ENCODE measurements at regions not wholly inside any gene's neighbourhood (a gene's known extent, or its start where the extent isn't known, plus 50 kb on each side); places are given as distances from the start of the nearest gene placed in this dataset.

- intact Hi-C loops (cut with micrococcal nuclease): loop anchor here (2.0 to 10.0 kb wide), 4 partner anchors 72 to 1064 kb away; no protein-coding TSS in a partner anchor
- no peak overlapping the region for H3K4me3 Mint-ChIP-seq (ENCODE audit: low read depth)
Observed at GRCh38 chr2:12928775-12929401, 212.2 kb downstream of the TRIB2 start.

DNA sequence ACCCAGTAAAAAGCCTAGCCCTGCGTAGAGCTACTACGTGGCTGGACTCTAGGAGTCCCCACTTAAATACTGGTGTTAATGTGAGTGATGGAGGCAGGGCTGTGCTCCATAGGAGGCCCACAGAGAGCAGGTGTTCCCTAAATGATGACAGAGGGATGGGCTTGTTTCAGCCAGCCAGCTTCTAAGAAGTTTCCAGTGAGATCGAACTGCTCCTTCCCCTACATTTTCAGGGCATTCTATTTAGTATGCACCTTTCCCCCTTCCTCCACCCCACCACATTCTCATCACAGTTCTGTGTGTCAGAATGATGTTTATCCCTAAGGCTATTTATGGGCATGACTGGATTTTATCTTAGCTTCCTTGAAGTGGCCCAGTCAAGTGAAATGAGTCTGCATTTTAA is 213.0 kb downstream of the TRIB2 start:
- Mint-ChIP-seq H3K27ac (no peak overlapping the region), H3K9me3 (no peaks in the 10 kb centered on the region), H3K4me3 (ENCODE audit: low read depth) (no peak overlapping the region), H3K36me3 (ENCODE audit: low read depth) (no peaks in the 10 kb centered on the region), H3K27me3 (ENCODE audit: low read depth) (peaks cover 38% of the 10 kb centered on the region), H3K4me1 (ENCODE audit: low read depth) (peaks cover 12% of the 10 kb centered on the region)
- intact Hi-C loops (cut with micrococcal nuclease): loop anchor here (2.0 to 10.0 kb wide), 5 partner anchors 72 to 1065 kb away; no protein-coding TSS in a partner anchor
- DNase-seq (ENCODE audit: low spot score): no peak

More at GRCh38 chr2:12928775-12929401, 212.2 kb downstream of the TRIB2 start:
- Mint-ChIP-seq H3K4me1 (ENCODE audit: low read depth) (peaks cover 12% of the 10 kb centered on the region), H3K36me3 (ENCODE audit: low read depth) (no peaks in the 10 kb centered on the region), H3K27me3 (ENCODE audit: low read depth) (peaks cover 30% of the 10 kb centered on the region), H3K27ac (no peak overlapping the region), H3K9me3 (no peaks in the 10 kb centered on the region)
- DNase-seq (ENCODE audit: low spot score): no peak

GRCh38 chr2:12930391-12930790 is 213.7 kb downstream of the TRIB2 start:
- Mint-ChIP-seq H3K4me3 (ENCODE audit: low read depth) (no peak overlapping the region), H3K9me3 (no peaks in the 10 kb centered on the region), H3K27me3 (ENCODE audit: low read depth) (peaks cover 45% of the 10 kb centered on the region), H3K36me3 (ENCODE audit: low read depth) (no peaks in the 10 kb centered on the region), H3K27ac (no peak overlapping the region), H3K4me1 (ENCODE audit: low read depth) (peaks cover 12% of the 10 kb centered on the region)
- DNase-seq (ENCODE audit: low spot score): no peak
- intact Hi-C loops (cut with micrococcal nuclease): loop anchor here (5.0 kb wide), 1 partner anchor 203 kb away; no protein-coding TSS in a partner anchor

- Mint-ChIP-seq H3K9me3 (no peaks in the 10 kb centered on the region), H3K27me3 (ENCODE audit: low read depth) (peaks cover 47% of the 10 kb centered on the region), H3K4me1 (ENCODE audit: low read depth) (peaks cover 12% of the 10 kb centered on the region), H3K4me3 (ENCODE audit: low read depth) (no peak overlapping the region), H3K36me3 (ENCODE audit: low read depth) (no peaks in the 10 kb centered on the region), H3K27ac (no peak overlapping the region)
- no peak for DNase-seq (ENCODE audit: low spot score)
- intact Hi-C loops (cut with micrococcal nuclease): loop anchor here (1.0 to 5.0 kb wide), 2 partner anchors 204 to 1101 kb away; no protein-coding TSS in a partner anchor
Observed at GRCh38 chr2:12931186-12931844, 214.6 kb downstream of the TRIB2 start.

DNA sequence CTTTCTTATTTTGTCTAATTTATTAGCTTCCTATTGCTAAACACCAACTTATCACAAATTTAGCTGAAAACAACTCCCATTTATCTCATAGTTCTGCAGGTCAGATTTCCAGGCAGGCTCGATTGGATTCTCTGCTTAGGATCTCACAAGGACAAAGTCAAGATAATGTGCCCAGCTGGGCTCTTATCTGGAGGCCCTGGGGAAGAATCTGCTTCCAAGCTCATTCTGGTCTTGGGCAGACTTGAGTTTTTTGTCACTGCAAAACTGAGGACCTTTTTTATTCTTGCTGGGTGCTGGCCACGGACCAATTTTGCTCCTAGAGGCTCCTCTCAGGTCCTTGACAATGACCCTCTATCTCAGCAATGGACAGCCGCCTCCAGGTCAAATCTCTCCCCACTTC is 215.5 kb downstream of the TRIB2 start:
- Mint-ChIP-seq H3K27me3 (ENCODE audit: low read depth) (peaks cover 51% of the 10 kb centered on the region), H3K36me3 (ENCODE audit: low read depth) (no peaks in the 10 kb centered on the region), H3K4me1 (ENCODE audit: low read depth) (peaks cover 12% of the 10 kb centered on the region), H3K4me3 (ENCODE audit: low read depth) (no peak overlapping the region), H3K27ac (no peak overlapping the region), H3K9me3 (no peaks in the 10 kb centered on the region)
- no peak for DNase-seq (ENCODE audit: low spot score)
- intact Hi-C loops (cut with micrococcal nuclease): loop anchor here (5.0 kb wide), 1 partner anchor 205 kb away; no protein-coding TSS in a partner anchor

DNA sequence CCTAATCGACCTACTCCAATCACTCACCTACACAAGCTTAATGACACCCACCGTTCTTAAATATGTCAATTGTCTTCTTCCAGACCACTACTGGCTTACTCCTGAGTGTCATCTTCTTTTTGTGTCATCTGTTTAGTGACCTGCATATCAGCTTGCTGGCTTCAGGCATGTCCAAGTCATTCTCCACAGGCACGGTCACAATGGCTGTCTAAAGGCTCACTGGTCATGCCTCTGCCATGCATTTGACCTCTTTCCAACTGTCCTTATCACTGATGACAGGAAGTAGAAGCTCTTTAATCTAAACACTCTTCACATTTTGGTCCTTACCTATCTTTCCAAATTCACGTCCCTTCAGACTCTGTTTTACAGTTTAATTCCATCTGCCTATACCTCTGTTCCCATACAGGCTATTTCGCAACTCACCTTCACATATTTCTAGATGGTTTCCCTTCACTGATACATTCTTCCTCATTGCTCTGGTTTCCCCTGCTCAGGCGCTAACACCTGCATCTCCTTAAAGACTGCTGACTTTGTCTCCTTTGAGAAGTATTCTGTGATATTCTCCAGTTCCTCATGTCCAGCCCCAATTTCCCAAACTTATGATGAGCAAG is 217.5 kb downstream of the TRIB2 start:
- H3K9me3 Mint-ChIP-seq: no peaks in the 10 kb centered on the region
- H3K36me3 Mint-ChIP-seq (ENCODE audit: low read depth): no peaks in the 10 kb centered on the region
- DNase-seq (ENCODE audit: low spot score): no peak
- no peak overlapping the region for H3K27ac Mint-ChIP-seq
- intact Hi-C loops (cut with micrococcal nuclease): loop anchor here (5.0 kb wide), 1 partner anchor 207 kb away; no protein-coding TSS in a partner anchor
- H3K4me3 Mint-ChIP-seq (ENCODE audit: low read depth): no peak overlapping the region
- peaks cover 42% of the 10 kb centered on the region for H3K27me3 Mint-ChIP-seq (ENCODE audit: low read depth)
- peaks cover under 1% of the 10 kb centered on the region for H3K4me1 Mint-ChIP-seq (ENCODE audit: low read depth)

DNA sequence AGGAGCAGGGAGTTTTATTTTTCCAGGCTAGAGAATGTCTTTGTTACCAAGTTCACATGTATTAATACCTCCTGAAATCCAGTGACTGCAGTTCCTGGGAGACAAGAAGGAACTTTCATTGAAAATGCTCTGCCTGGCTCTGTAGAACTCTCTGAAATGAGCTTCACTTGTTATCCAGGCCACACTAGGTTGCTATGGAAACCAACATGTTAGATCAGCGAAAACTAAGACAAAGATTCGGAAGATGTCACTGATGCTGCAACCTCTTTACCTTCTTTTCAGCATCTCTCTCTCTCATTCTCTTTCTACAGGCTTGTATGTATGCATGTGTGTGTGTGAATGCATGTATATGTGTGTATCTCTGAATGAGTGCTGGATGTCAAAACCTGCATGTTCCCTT is 218.5 kb downstream of the TRIB2 start:
- H3K9me3 Mint-ChIP-seq: no peaks in the 10 kb centered on the region
- no peak overlapping the region for H3K4me3 Mint-ChIP-seq (ENCODE audit: low read depth)
- DNase-seq (ENCODE audit: low spot score): no peak
- H3K27me3 Mint-ChIP-seq (ENCODE audit: low read depth): peaks cover 35% of the 10 kb centered on the region
- H3K36me3 Mint-ChIP-seq (ENCODE audit: low read depth): no peaks in the 10 kb centered on the region
- intact Hi-C loops (cut with micrococcal nuclease): no loop called here
- H3K27ac Mint-ChIP-seq: no peak overlapping the region
- no peaks in the 10 kb centered on the region for H3K4me1 Mint-ChIP-seq (ENCODE audit: low read depth)

GRCh38 chr2:12935796-12936195 is 219.1 kb downstream of the TRIB2 start:
- no peak for DNase-seq (ENCODE audit: low spot score)
- intact Hi-C loops (cut with micrococcal nuclease): no loop called here
- H3K4me1 Mint-ChIP-seq (ENCODE audit: low read depth): no peaks in the 10 kb centered on the region
- H3K27me3 Mint-ChIP-seq (ENCODE audit: low read depth): peaks cover 37% of the 10 kb centered on the region
- no peaks in the 10 kb centered on the region for H3K9me3 Mint-ChIP-seq
- no peaks in the 10 kb centered on the region for H3K36me3 Mint-ChIP-seq (ENCODE audit: low read depth)
- H3K27ac Mint-ChIP-seq: no peak overlapping the region
- no peak overlapping the region for H3K4me3 Mint-ChIP-seq (ENCODE audit: low read depth)

DNA sequence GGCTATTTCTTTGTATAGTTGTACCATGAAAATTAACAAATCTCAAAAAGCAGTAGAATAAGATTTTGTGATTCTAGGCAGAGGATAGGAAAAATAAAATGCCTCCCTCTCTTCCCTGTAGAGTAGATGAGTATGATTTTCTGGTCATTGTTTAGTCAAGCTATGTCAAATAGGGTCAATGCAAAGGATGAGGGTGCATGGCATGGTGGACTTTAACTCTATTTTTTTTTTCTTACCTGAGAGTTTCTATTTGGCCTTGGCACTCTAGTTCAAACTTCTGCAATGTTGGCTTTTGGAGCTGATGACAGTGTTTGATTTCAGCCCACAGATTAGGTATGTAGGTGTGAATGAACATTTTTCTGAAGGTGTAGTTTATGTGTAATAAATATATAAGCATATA is 224.5 kb downstream of the TRIB2 start:
- no peak overlapping the region for H3K27ac Mint-ChIP-seq
- H3K4me1 Mint-ChIP-seq (ENCODE audit: low read depth): peaks cover 2% of the 10 kb centered on the region
- intact Hi-C loops (cut with micrococcal nuclease): loop anchor here (10.0 kb wide), 1 partner anchor 526 kb away; no protein-coding TSS in a partner anchor

DNA sequence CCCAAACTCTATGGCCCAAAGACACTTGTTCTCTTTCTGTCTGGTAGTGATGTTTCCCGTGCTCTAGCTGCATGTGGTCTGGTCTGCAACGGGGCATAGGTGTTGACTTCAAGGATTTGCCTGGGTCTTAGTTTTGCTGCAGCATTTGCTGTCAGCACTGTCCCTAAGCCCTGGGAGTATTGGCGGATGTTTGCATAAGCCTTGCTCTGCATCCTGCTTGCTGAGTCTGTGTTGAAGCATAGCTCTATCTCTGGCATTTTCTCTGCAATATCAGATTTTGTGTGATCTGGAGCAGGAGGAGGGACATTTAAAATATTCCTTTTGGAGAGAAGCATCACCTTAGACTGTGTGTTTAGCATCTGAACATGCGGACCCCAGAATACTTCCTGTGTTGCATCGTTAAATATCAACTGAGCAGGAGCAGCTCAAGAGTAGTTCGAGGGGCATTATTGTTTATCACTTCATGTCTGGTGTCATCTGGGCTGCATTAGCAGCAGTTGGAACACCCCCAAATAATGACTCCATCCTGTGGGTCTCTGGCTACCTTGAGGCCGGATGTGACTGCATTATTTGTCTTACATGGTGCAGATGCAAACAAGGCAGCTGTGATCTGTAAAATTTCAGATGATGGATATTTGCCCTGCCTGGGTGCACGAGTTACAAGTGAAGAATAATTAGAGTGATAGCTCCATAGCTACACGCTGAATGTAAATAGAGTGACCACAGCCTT is 231.7 kb downstream of the TRIB2 start:
- Mint-ChIP-seq H3K27me3 (ENCODE audit: low read depth) (peaks cover 46% of the 10 kb centered on the region), H3K27ac (no peak overlapping the region), H3K9me3 (no peaks in the 10 kb centered on the region), H3K4me1 (ENCODE audit: low read depth) (peaks cover 35% of the 10 kb centered on the region), H3K4me3 (ENCODE audit: low read depth) (no peak overlapping the region), H3K36me3 (ENCODE audit: low read depth) (no peaks in the 10 kb centered on the region)
- intact Hi-C loops (cut with micrococcal nuclease): loop anchor here (5.0 to 10.0 kb wide), 2 partner anchors 91 to 534 kb away; no protein-coding TSS in a partner anchor
- no peak for DNase-seq (ENCODE audit: low spot score)

More for the DNA sequence above, 224.5 kb downstream of the TRIB2 start:
- H3K9me3 Mint-ChIP-seq: peaks cover 13% of the 10 kb centered on the region
- H3K4me3 Mint-ChIP-seq (ENCODE audit: low read depth): no peak overlapping the region
- no peak for DNase-seq (ENCODE audit: low spot score)
- H3K36me3 Mint-ChIP-seq (ENCODE audit: low read depth): no peaks in the 10 kb centered on the region
- H3K27me3 Mint-ChIP-seq (ENCODE audit: low read depth): peaks cover 26% of the 10 kb centered on the region

GRCh38 chr2:12948961-12949353 is 232.2 kb downstream of the TRIB2 start:
- Mint-ChIP-seq H3K27ac (no peak overlapping the region), H3K4me1 (ENCODE audit: low read depth) (peaks cover 35% of the 10 kb centered on the region)
- intact Hi-C loops (cut with micrococcal nuclease): loop anchor here (5.0 to 10.0 kb wide), 2 partner anchors 92 to 534 kb away; no protein-coding TSS in a partner anchor

DNA sequence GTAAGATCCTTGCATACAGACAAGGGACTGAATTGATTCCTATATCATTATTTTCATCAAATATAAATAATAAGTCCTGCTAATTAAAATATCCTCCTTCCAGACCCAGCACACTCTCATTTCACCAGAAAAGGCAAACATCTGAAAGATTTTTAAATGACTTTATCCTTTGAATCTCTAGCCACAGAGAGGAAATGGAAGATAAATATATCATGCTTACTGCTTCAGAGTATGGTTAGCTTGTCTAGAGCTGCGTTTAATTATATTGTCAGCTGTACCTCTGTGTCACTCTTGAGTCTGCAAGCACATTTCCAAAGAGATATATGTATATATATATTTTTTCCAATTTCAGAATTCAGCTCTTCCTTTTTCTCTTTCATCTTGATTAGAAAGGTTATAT is 232.7 kb downstream of the TRIB2 start:
- no peak for DNase-seq (ENCODE audit: low spot score)
- no peak overlapping the region for H3K27ac Mint-ChIP-seq
- intact Hi-C loops (cut with micrococcal nuclease): loop anchor here (5.0 to 10.0 kb wide), 2 partner anchors 92 to 535 kb away; no protein-coding TSS in a partner anchor
- H3K4me1 Mint-ChIP-seq (ENCODE audit: low read depth): peaks cover 35% of the 10 kb centered on the region
- no peaks in the 10 kb centered on the region for H3K36me3 Mint-ChIP-seq (ENCODE audit: low read depth)
- no peak overlapping the region for H3K4me3 Mint-ChIP-seq (ENCODE audit: low read depth)
- H3K27me3 Mint-ChIP-seq (ENCODE audit: low read depth): peaks cover 52% of the 10 kb centered on the region
- no peaks in the 10 kb centered on the region for H3K9me3 Mint-ChIP-seq

More at GRCh38 chr2:12948961-12949353, 232.2 kb downstream of the TRIB2 start:
- Mint-ChIP-seq H3K9me3 (no peaks in the 10 kb centered on the region), H3K4me3 (ENCODE audit: low read depth) (no peak overlapping the region), H3K27me3 (ENCODE audit: low read depth) (peaks cover 51% of the 10 kb centered on the region), H3K36me3 (ENCODE audit: low read depth) (no peaks in the 10 kb centered on the region)
- no peak for DNase-seq (ENCODE audit: low spot score)
